Astrocyte (in vitro differentiated cells and primary cell): ENCODE measurements at regions not wholly inside any gene's neighbourhood (a gene's known extent, or its start where the extent isn't known, plus 50 kb on each side); places are given as distances from the start of the nearest gene placed in this dataset.

ENCODE experiments used
- EZH2 ChIP-seq: IDR thresholded peaks from 2 replicates; pipeline ENCODE4 v1.6.1; 2012; ENCODE audit warnings: mild to moderate bottlenecking, low read length, inconsistent platforms; ENCODE audit not compliant: insufficient read depth
- TF ChIP-seq, protein P1 (sequence below): IDR thresholded peaks from 2 replicates; pipeline ENCODE4 v1.5.1; 2011; ENCODE audit warnings: low read depth, mild to moderate bottlenecking, inconsistent platforms, low read length, moderate library complexity; ENCODE audit not compliant: insufficient read depth

DNA sequence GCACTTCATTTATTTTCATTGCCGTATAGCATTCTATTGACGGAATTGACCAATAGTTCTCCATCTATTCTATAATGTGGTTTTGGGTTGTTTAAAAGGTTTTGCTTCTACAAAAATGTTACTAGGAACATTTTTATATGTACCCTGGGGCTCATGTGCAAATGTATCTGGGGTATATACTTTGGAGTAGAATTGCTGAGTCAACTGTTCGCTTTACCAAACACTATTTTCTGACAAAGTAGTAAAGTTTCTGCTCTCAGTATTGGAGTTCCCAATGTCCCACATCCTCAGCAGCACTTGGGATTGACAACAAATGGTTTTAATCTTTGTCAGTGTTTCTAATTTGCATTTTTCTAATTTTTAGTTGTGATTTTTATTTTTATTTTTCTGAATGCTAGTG is 602.6 kb downstream of the MCTP2 start:
- TF ChIP-seq, protein P1, sequence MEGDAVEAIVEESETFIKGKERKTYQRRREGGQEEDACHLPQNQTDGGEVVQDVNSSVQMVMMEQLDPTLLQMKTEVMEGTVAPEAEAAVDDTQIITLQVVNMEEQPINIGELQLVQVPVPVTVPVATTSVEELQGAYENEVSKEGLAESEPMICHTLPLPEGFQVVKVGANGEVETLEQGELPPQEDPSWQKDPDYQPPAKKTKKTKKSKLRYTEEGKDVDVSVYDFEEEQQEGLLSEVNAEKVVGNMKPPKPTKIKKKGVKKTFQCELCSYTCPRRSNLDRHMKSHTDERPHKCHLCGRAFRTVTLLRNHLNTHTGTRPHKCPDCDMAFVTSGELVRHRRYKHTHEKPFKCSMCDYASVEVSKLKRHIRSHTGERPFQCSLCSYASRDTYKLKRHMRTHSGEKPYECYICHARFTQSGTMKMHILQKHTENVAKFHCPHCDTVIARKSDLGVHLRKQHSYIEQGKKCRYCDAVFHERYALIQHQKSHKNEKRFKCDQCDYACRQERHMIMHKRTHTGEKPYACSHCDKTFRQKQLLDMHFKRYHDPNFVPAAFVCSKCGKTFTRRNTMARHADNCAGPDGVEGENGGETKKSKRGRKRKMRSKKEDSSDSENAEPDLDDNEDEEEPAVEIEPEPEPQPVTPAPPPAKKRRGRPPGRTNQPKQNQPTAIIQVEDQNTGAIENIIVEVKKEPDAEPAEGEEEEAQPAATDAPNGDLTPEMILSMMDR, result no peak
- no peak for TF ChIP-seq EZH2
